ENCODE measurements at regions not wholly inside any gene's neighbourhood (a gene's known extent, or its start where the extent isn't known, plus 50 kb on each side); places are given as distances from the start of the nearest gene placed in this dataset.
"Not testable (repeated sequence)": the region's sequence is repeated elsewhere in the genome, so short reads cannot be mapped to it uniquely, and the experiment has no call there.

- H3K4me3 ChIP-seq (ENCODE audit: extremely low read depth, insufficient read depth, low read length, poor library complexity, severe bottlenecking): no peak overlapping the region
- 100% methylated on average over 1 of the region's 2 CpGs for WGBS, 2 experiments (ENCODE audit: insufficient coverage in 2 of 2)
- H3K27ac ChIP-seq (ENCODE audit: low read depth, low read length, severe bottlenecking): no peak overlapping the region
- H3K4me1 ChIP-seq (ENCODE audit: control insufficient read depth, insufficient read depth, low read length, poor library complexity, severe bottlenecking): no peaks in the 10 kb centered on the region
- no peaks in the 10 kb centered on the region for H3K9me3 ChIP-seq (ENCODE audit: control insufficient read depth, low read length)
- no peaks in the 10 kb centered on the region for H3K36me3 ChIP-seq (ENCODE audit: control insufficient read depth, insufficient read depth, low read length)
Measured at GRCh38 chr11:37450613-37451012, 852.6 kb upstream of the RAG2 start.

DNA sequence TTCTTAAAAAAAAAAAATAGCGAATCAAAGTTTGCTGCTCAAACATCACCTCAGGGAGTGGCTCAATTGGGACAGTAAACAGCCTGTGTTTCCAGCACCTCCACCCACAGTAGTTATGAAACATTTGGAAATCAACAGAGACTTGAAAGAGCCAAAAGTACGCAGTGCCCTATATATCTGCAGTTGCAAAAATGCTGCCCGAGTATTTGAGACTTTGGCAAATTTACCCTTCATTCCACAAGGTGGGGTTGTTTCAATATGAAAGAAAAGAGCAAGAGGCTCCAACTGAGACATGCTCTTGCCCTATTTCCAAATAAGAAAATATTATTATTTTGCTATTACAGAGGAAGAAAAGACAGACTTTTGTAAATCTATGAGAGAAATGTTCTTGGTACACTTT is 851.1 kb upstream of the RAG2 start:
- WGBS, 2 experiments (ENCODE audit: insufficient coverage in 2 of 2): no CpG with 5 or more reads among the region's 3 CpGs
- Histone ChIP-seq H3K27ac (ENCODE audit: low read depth, low read length, severe bottlenecking) (no peak overlapping the region), H3K4me1 (ENCODE audit: control insufficient read depth, insufficient read depth, low read length, poor library complexity, severe bottlenecking) (no peaks in the 10 kb centered on the region), H3K9me3 (ENCODE audit: control insufficient read depth, low read length) (no peaks in the 10 kb centered on the region), H3K36me3 (ENCODE audit: control insufficient read depth, insufficient read depth, low read length) (no peaks in the 10 kb centered on the region), H3K4me3 (ENCODE audit: extremely low read depth, insufficient read depth, low read length, poor library complexity, severe bottlenecking) (no peak overlapping the region)

GRCh38 chr11:37442576-37442975 is 844.5 kb upstream of the RAG2 start:
- Histone ChIP-seq H3K4me1 (ENCODE audit: control insufficient read depth, insufficient read depth, low read length, poor library complexity, severe bottlenecking) (peaks cover 3% of the 10 kb centered on the region), H3K9me3 (ENCODE audit: control insufficient read depth, low read length) (no peaks in the 10 kb centered on the region)
- no CpG with 5 or more reads among the region's 1 CpG for WGBS, 2 experiments (ENCODE audit: insufficient coverage in 2 of 2)

GRCh38 chr11:37431633-37432230 is 833.7 kb upstream of the RAG2 start:
- not testable (repeated sequence) for H3K9me3 ChIP-seq (ENCODE audit: control insufficient read depth, low read length); H3K4me3 ChIP-seq (ENCODE audit: extremely low read depth, insufficient read depth, low read length, poor library complexity, severe bottlenecking); H3K36me3 ChIP-seq (ENCODE audit: control insufficient read depth, insufficient read depth, low read length); H3K4me1 ChIP-seq (ENCODE audit: control insufficient read depth, insufficient read depth, low read length, poor library complexity, severe bottlenecking); H3K27ac ChIP-seq (ENCODE audit: low read depth, low read length, severe bottlenecking)
- WGBS, 2 experiments (ENCODE audit: insufficient coverage in 2 of 2): 96 to 98% methylated on average over 14 to 23 of the region's 29 CpGs

More at GRCh38 chr11:37442576-37442975, 844.5 kb upstream of the RAG2 start:
- Histone ChIP-seq H3K27ac (ENCODE audit: low read depth, low read length, severe bottlenecking) (no peak overlapping the region), H3K36me3 (ENCODE audit: control insufficient read depth, insufficient read depth, low read length) (no peaks in the 10 kb centered on the region), H3K4me3 (ENCODE audit: extremely low read depth, insufficient read depth, low read length, poor library complexity, severe bottlenecking) (no peak overlapping the region)

GRCh38 chr11:37430966-37431632 is 833.1 kb upstream of the RAG2 start:
- not testable (repeated sequence) for H3K36me3 ChIP-seq (ENCODE audit: control insufficient read depth, insufficient read depth, low read length); H3K27ac ChIP-seq (ENCODE audit: low read depth, low read length, severe bottlenecking); H3K9me3 ChIP-seq (ENCODE audit: control insufficient read depth, low read length); H3K4me1 ChIP-seq (ENCODE audit: control insufficient read depth, insufficient read depth, low read length, poor library complexity, severe bottlenecking); H3K4me3 ChIP-seq (ENCODE audit: extremely low read depth, insufficient read depth, low read length, poor library complexity, severe bottlenecking)
- WGBS, 2 experiments (ENCODE audit: insufficient coverage in 2 of 2): 91 to 92% methylated on average over 11 to 26 of the region's 26 CpGs

- no peak overlapping the region for H3K4me3 ChIP-seq (ENCODE audit: extremely low read depth, insufficient read depth, low read length, poor library complexity, severe bottlenecking)
- H3K4me1 ChIP-seq (ENCODE audit: control insufficient read depth, insufficient read depth, low read length, poor library complexity, severe bottlenecking): no peaks in the 10 kb centered on the region
- H3K36me3 ChIP-seq (ENCODE audit: control insufficient read depth, insufficient read depth, low read length): no peaks in the 10 kb centered on the region
- no peak overlapping the region for H3K27ac ChIP-seq (ENCODE audit: low read depth, low read length, severe bottlenecking)
- H3K9me3 ChIP-seq (ENCODE audit: control insufficient read depth, low read length): peaks cover 14% of the 10 kb centered on the region
Measured at GRCh38 chr11:37422511-37422910, 824.5 kb upstream of the RAG2 start.

DNA sequence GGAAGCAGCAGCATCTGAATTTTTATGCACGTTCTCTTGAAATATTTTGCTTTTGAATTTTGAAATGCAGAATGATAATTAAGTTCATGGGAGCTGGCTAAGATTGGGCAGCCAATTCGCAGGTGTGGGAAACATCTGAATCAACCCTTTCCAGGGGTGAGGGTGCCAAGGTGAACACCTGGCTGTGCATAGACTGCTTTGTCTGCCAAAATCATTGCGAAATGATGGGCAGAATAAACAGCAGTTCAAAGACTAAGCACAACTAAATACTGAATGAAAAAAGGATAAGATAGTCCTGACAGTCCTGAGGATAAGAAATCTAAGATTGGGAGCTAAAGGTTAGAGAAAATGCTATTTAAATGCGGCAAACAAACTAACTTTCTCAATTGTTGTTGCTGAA is 813.3 kb upstream of the RAG2 start:
- 83 to 100% methylated on average over 1 to 3 of the region's 4 CpGs for WGBS, 2 experiments (ENCODE audit: insufficient coverage in 2 of 2)

GRCh38 chr11:37409124-37409523 is 811.1 kb upstream of the RAG2 start:
- Histone ChIP-seq H3K36me3 (ENCODE audit: control insufficient read depth, insufficient read depth, low read length) (no peaks in the 10 kb centered on the region), H3K9me3 (ENCODE audit: control insufficient read depth, low read length) (no peaks in the 10 kb centered on the region), H3K4me1 (ENCODE audit: control insufficient read depth, insufficient read depth, low read length, poor library complexity, severe bottlenecking) (no peaks in the 10 kb centered on the region), H3K4me3 (ENCODE audit: extremely low read depth, insufficient read depth, low read length, poor library complexity, severe bottlenecking) (no peak overlapping the region), H3K27ac (ENCODE audit: low read depth, low read length, severe bottlenecking) (no peak overlapping the region)

More for the DNA sequence above, 813.3 kb upstream of the RAG2 start:
- no peak overlapping the region for H3K27ac ChIP-seq (ENCODE audit: low read depth, low read length, severe bottlenecking)
- H3K4me3 ChIP-seq (ENCODE audit: extremely low read depth, insufficient read depth, low read length, poor library complexity, severe bottlenecking): no peak overlapping the region
- H3K36me3 ChIP-seq (ENCODE audit: control insufficient read depth, insufficient read depth, low read length): no peaks in the 10 kb centered on the region
- H3K4me1 ChIP-seq (ENCODE audit: control insufficient read depth, insufficient read depth, low read length, poor library complexity, severe bottlenecking): no peaks in the 10 kb centered on the region
- no peaks in the 10 kb centered on the region for H3K9me3 ChIP-seq (ENCODE audit: control insufficient read depth, low read length)

GRCh38 chr11:37407461-37407860 is 809.4 kb upstream of the RAG2 start:
- Histone ChIP-seq H3K4me1 (ENCODE audit: control insufficient read depth, insufficient read depth, low read length, poor library complexity, severe bottlenecking) (no peaks in the 10 kb centered on the region), H3K36me3 (ENCODE audit: control insufficient read depth, insufficient read depth, low read length) (no peaks in the 10 kb centered on the region), H3K27ac (ENCODE audit: low read depth, low read length, severe bottlenecking) (no peak overlapping the region), H3K4me3 (ENCODE audit: extremely low read depth, insufficient read depth, low read length, poor library complexity, severe bottlenecking) (no peak overlapping the region), H3K9me3 (ENCODE audit: control insufficient read depth, low read length) (no peaks in the 10 kb centered on the region)
- WGBS, 2 experiments (ENCODE audit: insufficient coverage in 2 of 2): 100% methylated on average over 1 of the region's 2 CpGs

GRCh38 chr11:37406651-37407050 is 808.6 kb upstream of the RAG2 start:
- no CpG with 5 or more reads among the region's 1 CpG for WGBS, 2 experiments (ENCODE audit: insufficient coverage in 2 of 2)
- Histone ChIP-seq H3K36me3 (ENCODE audit: control insufficient read depth, insufficient read depth, low read length) (no peaks in the 10 kb centered on the region), H3K4me1 (ENCODE audit: control insufficient read depth, insufficient read depth, low read length, poor library complexity, severe bottlenecking) (no peaks in the 10 kb centered on the region), H3K9me3 (ENCODE audit: control insufficient read depth, low read length) (no peaks in the 10 kb centered on the region), H3K4me3 (ENCODE audit: extremely low read depth, insufficient read depth, low read length, poor library complexity, severe bottlenecking) (no peak overlapping the region), H3K27ac (ENCODE audit: low read depth, low read length, severe bottlenecking) (no peak overlapping the region)

DNA sequence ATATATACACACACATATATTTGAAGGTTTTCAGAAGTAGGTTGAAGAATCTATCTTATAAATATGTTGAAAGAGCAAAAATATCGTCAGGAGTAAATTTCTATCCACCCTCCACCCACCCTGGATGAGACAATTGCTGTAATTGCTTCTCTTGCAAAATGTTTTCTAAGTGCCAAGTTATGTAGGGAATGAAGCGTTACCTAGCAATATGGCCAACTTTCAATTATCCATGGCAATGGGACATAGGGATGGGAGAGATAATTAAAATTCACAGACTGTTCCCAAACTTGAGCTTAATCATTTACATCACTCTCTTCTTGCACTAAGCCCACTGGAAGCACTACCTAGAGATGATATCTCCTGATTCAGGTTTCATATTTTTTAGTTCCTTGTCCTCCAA is 806.2 kb upstream of the RAG2 start:
- Histone ChIP-seq H3K4me1 (ENCODE audit: control insufficient read depth, insufficient read depth, low read length, poor library complexity, severe bottlenecking) (no peaks in the 10 kb centered on the region), H3K9me3 (ENCODE audit: control insufficient read depth, low read length) (no peaks in the 10 kb centered on the region), H3K27ac (ENCODE audit: low read depth, low read length, severe bottlenecking) (no peak overlapping the region), H3K4me3 (ENCODE audit: extremely low read depth, insufficient read depth, low read length, poor library complexity, severe bottlenecking) (no peak overlapping the region), H3K36me3 (ENCODE audit: control insufficient read depth, insufficient read depth, low read length) (no peaks in the 10 kb centered on the region)
- WGBS, 2 experiments (ENCODE audit: insufficient coverage in 2 of 2): no CpG with 5 or more reads among the region's 2 CpGs
